DOHH2 (cell line): ENCODE measurements at regions not wholly inside any gene's neighbourhood (a gene's known extent, or its start where the extent isn't known, plus 50 kb on each side); places are given as distances from the start of the nearest gene placed in this dataset.

ENCODE experiments used
- CTCF ChIP-seq: fragments of 200-600 bp; sonication (generic); IDR thresholded peaks from one replicate; pipeline ENCODE4 v1.5.1; 2014; ENCODE audit warnings: antibody characterized with exemption, mild to moderate bottlenecking, low read depth, low read length; ENCODE audit not compliant: poor library complexity, severe bottlenecking
- EZH2phosphoT487 ChIP-seq: fragments of 200-600 bp; sonication (generic); IDR thresholded peaks from 2 replicates; pipeline ENCODE4 v1.6.1; 2017; ENCODE audit warnings: borderline replicate concordance, mild to moderate bottlenecking, antibody characterized with exemption, low read length, moderate library complexity, mixed read lengths

- TF ChIP-seq CTCF (no peak), EZH2phosphoT487 (no peak)
These were observed 2140.1 kb upstream of the AGA start for GRCh38 chr4:179582164-179582905.
